ENCODE measurements at regions not wholly inside any gene's neighbourhood (a gene's known extent, or its start where the extent isn't known, plus 50 kb on each side); places are given as distances from the start of the nearest gene placed in this dataset.

GRCh38 chr6:77286541-77286940 lies 176.8 kb downstream of the HTR1B start:
- Histone ChIP-seq H4K20me1 (ENCODE audit: insufficient read depth) (no peaks in the 10 kb centered on the region), H3K27ac (ENCODE audit: low read depth, low read length) (no peak overlapping the region; the same call in 1 of the 2 replicates), H2AFZ (ENCODE audit: low read depth, low read length, poor library complexity, severe bottlenecking) (no peak overlapping the region), H3K9me3 (ENCODE audit: control insufficient read depth in 1 of 2, insufficient read depth in 1 of 2, low read depth in 1 of 2, low read length in 2 of 2) (no peaks in the 10 kb centered on the region; a peak in 1 of 4 replicates), H3K9me2 (ENCODE audit: insufficient read depth) (no peaks in the 10 kb centered on the region), H3K4me2 (ENCODE audit: low read length) (no peak overlapping the region), H3K4me1 (ENCODE audit: control insufficient read depth in 1 of 2, insufficient read depth in 2 of 2, low read length in 2 of 2) (peaks cover 27 to 28% of the 10 kb centered on the region in 2 experiments), H3K4me3 (replicated peaks in 1 of 2; ENCODE audit: low read depth in 1 of 2, low read length in 2 of 2) (no peak overlapping the region), H3K79me2 (ENCODE audit: insufficient read depth, low read length) (no peaks in the 10 kb centered on the region), H3K36me3 (ENCODE audit: control insufficient read depth in 1 of 2, insufficient read depth in 2 of 2, low read length in 2 of 2) (no peaks in the 10 kb centered on the region), H3K27me3 (ENCODE audit: insufficient read depth, low read length) (no peaks in the 10 kb centered on the region), H3K9ac (ENCODE audit: low read length) (no peak overlapping the region)
- ATAC-seq: no peak
- BruUV-seq (replicated peaks): no TSS peak
- ChIA-PET RAD21 (ENCODE audit: low non-redundant PET in 1 of 2, low total read pairs in 2 of 2, uncharacterized antibody in 2 of 2, unreplicated experiment in 2 of 2) (no interaction called here), POLR2A (no interaction called here), CTCF (no interaction called here)
- TF ChIP-seq SIN3A (IDR thresholded peaks at IDR 0.05; ENCODE audit: low read depth): no peak
- no peak for TF ChIP-seq ZNF274 (IDR thresholded peaks at IDR 0.05; ENCODE audit: low read depth, low read length)
- no peak for TF ChIP-seq YY1 (IDR thresholded peaks at IDR 0.05; ENCODE audit: extremely low read depth, insufficient replicate concordance, low read depth, low read length)
- TF ChIP-seq JUND (IDR thresholded peaks at IDR 0.05): no peak
- no peak for TF ChIP-seq ELF1 (IDR thresholded peaks at IDR 0.05; ENCODE audit: borderline replicate concordance, low read depth)
- TF ChIP-seq SP1 (IDR thresholded peaks at IDR 0.05; ENCODE audit: low read depth): no peak
- TF ChIP-seq EGR1 (IDR thresholded peaks at IDR 0.05; ENCODE audit: low read depth): no peak
- DNase-seq (ENCODE audit: low read depth, low spot score): no peak
- intact Hi-C loops (cut with micrococcal nuclease): no loop called here

- Histone ChIP-seq H3K4me2 (ENCODE audit: low read length) (no peak overlapping the region), H3K9ac (ENCODE audit: low read length) (no peak overlapping the region), H4K20me1 (ENCODE audit: insufficient read depth) (no peaks in the 10 kb centered on the region), H3K9me3 (ENCODE audit: control insufficient read depth in 1 of 2, insufficient read depth in 1 of 2, low read depth in 1 of 2, low read length in 2 of 2) (peaks cover 4 to 17% of the 10 kb centered on the region in 2 experiments; a peak in 2 of 4 replicates), H3K79me2 (ENCODE audit: insufficient read depth, low read length) (no peaks in the 10 kb centered on the region), H3K4me1 (ENCODE audit: control insufficient read depth in 1 of 2, insufficient read depth in 2 of 2, low read length in 2 of 2) (no peaks in the 10 kb centered on the region), H3K4me3 (replicated peaks in 1 of 2; ENCODE audit: low read depth in 1 of 2, low read length in 2 of 2) (no peak overlapping the region), H3K36me3 (ENCODE audit: control insufficient read depth in 1 of 2, insufficient read depth in 2 of 2, low read length in 2 of 2) (no peaks in the 10 kb centered on the region; a peak in 1 of 4 replicates), H3K9me2 (ENCODE audit: insufficient read depth) (no peaks in the 10 kb centered on the region), H2AFZ (ENCODE audit: low read depth, low read length, poor library complexity, severe bottlenecking) (no peak overlapping the region), H3K27me3 (ENCODE audit: insufficient read depth, low read length) (no peaks in the 10 kb centered on the region), H3K27ac (ENCODE audit: low read depth, low read length) (no peak overlapping the region)
- ATAC-seq (no peak), DNase-seq (ENCODE audit: low read depth, low spot score) (no peak)
- intact Hi-C loops (cut with micrococcal nuclease): no loop called here
- no TSS peak for BruUV-seq (replicated peaks)
- CTCF ChIA-PET: no interaction called here
- POLR2A ChIA-PET: no interaction called here
- RAD21 ChIA-PET (ENCODE audit: low non-redundant PET in 1 of 2, low total read pairs in 2 of 2, uncharacterized antibody in 2 of 2, unreplicated experiment in 2 of 2): no interaction called here
- TF ChIP-seq YY1 (IDR thresholded peaks at IDR 0.05; ENCODE audit: extremely low read depth, insufficient replicate concordance, low read depth, low read length) (no peak), MAX (IDR thresholded peaks at IDR 0.05) (no peak), SIN3A (IDR thresholded peaks at IDR 0.05; ENCODE audit: low read depth) (no peak), RAD21 (IDR thresholded peaks at IDR 0.05; ENCODE audit: low read depth) (no peak), CBX3 (IDR thresholded peaks at IDR 0.05; ENCODE audit: low read depth) (no peak), SP1 (IDR thresholded peaks at IDR 0.05; ENCODE audit: low read depth) (no peak), REST (IDR thresholded peaks at IDR 0.05; ENCODE audit: low read depth) (no peak), SRF (IDR thresholded peaks at IDR 0.05; ENCODE audit: low read depth) (no peak), POLR2A (IDR thresholded peaks at IDR 0.05; ENCODE audit: borderline replicate concordance, extremely low read depth, insufficient read depth, insufficient read length) (no peak), ZNF274 (IDR thresholded peaks at IDR 0.05; ENCODE audit: low read depth, low read length) (no peak), ELF1 (IDR thresholded peaks at IDR 0.05; ENCODE audit: borderline replicate concordance, low read depth) (no peak), ZFX (IDR thresholded peaks at IDR 0.05) (no peak), ZBTB33 (IDR thresholded peaks at IDR 0.05; ENCODE audit: extremely low read depth, insufficient replicate concordance, low read length) (no peak), EZH2phosphoT487 (IDR thresholded peaks at IDR 0.05; ENCODE audit: borderline replicate concordance) (no peak)
These were observed 189.4 kb downstream of the HTR1B start for GRCh38 chr6:77273929-77274328.
